T47D (cell line): ENCODE measurements at regions not wholly inside any gene's neighbourhood (a gene's known extent, or its start where the extent isn't known, plus 50 kb on each side); places are given as distances from the start of the nearest gene placed in this dataset.
"Not testable (repeated sequence)": the region's sequence is repeated elsewhere in the genome, so short reads cannot be mapped to it uniquely, and the experiment has no call there.

ENCODE experiments used
- DNase-seq, 2 experiments: peaks; one replicate each; pipeline versions ENCODE4 v3.0.0 to v3.0.0-alpha.2; 2011 to 2012; ENCODE audit warnings: low read depth in 1 of 2, low spot score in 1 of 2
- JUND ChIP-seq: IDR thresholded peaks from 2 replicates; pipeline ENCODE4 v1.6.1; 2012; ENCODE audit warnings: low read depth
- in situ Hi-C: cut with HindIII; loops from 2 replicates; pipeline ENCODE4 v1.10.0; 2016; ENCODE audit warnings: low sequenced_read_pairs, low pct_unique_long_range_greater_than_20kb

- DNase-seq = no peak
- no peak for TF ChIP-seq JUND
- in situ Hi-C loops = no loop called here
Observed at GRCh38 chr2:217593732-217594131, 409.1 kb downstream of the TNS1 start.

GRCh38 chr2:217588266-217588665 is 414.5 kb downstream of the TNS1 start:
- TF ChIP-seq JUND = no peak
- no peak for DNase-seq

GRCh38 chr2:217585362-217585761 is 417.4 kb downstream of the TNS1 start:
- TF ChIP-seq JUND = no peak
- DNase-seq = no peak
- in situ Hi-C loops = no loop called here

More at GRCh38 chr2:217588266-217588665, 414.5 kb downstream of the TNS1 start:
- in situ Hi-C loops = no loop called here

- in situ Hi-C loops, DNase-seq: not testable (repeated sequence)
Observed at GRCh38 chr2:217580407-217580806, 422.4 kb downstream of the TNS1 start.

GRCh38 chr2:217573571-217573970 is 429.2 kb downstream of the TNS1 start:
- DNase-seq = no peak
- in situ Hi-C loops = no loop called here
- TF ChIP-seq JUND = no peak

- no peak for DNase-seq
- in situ Hi-C loops = no loop called here
- TF ChIP-seq JUND = no peak
Observed at GRCh38 chr2:217570394-217570793, 432.4 kb downstream of the TNS1 start.

GRCh38 chr2:217568289-217568971 is 434.4 kb downstream of the TNS1 start:
- no peak for TF ChIP-seq JUND
- in situ Hi-C loops = no loop called here
- DNase-seq = no peak

GRCh38 chr2:217563565-217563964 is 439.2 kb downstream of the TNS1 start:
- no peak for DNase-seq
- TF ChIP-seq JUND = no peak
- in situ Hi-C loops = no loop called here

- in situ Hi-C loops = no loop called here
- TF ChIP-seq JUND = no peak
- no peak for DNase-seq
Observed at GRCh38 chr2:217562871-217563480, 439.8 kb downstream of the TNS1 start.

GRCh38 chr2:217559084-217559483 is 443.7 kb downstream of the TNS1 start:
- no peak for TF ChIP-seq JUND
- no peak for DNase-seq
- in situ Hi-C loops = no loop called here

- no peak for DNase-seq
- in situ Hi-C loops = no loop called here
- no peak for TF ChIP-seq JUND
Observed at GRCh38 chr2:217555081-217555876, 447.5 kb downstream of the TNS1 start.

GRCh38 chr2:217553679-217554078 is 449.1 kb downstream of the TNS1 start:
- no peak for TF ChIP-seq JUND
- in situ Hi-C loops = no loop called here
- no peak for DNase-seq

GRCh38 chr2:217553202-217553601 is 449.6 kb downstream of the TNS1 start:
- DNase-seq = no peak
- TF ChIP-seq JUND = no peak
- in situ Hi-C loops = no loop called here

- in situ Hi-C loops = no loop called here
- DNase-seq = no peak
- no peak for TF ChIP-seq JUND
Observed at GRCh38 chr2:217552081-217552480, 450.7 kb downstream of the TNS1 start.
